GM12891 (cell line): ENCODE measurements at regions not wholly inside any gene's neighbourhood (a gene's known extent, or its start where the extent isn't known, plus 50 kb on each side); places are given as distances from the start of the nearest gene placed in this dataset.

Experiments used
- POLR2A ChIP-seq: IDR thresholded peaks from 2 replicates; pipeline ENCODE4 v1.6.1; 2011; ENCODE audit warnings: low read depth, low read length, control low read depth
- SPI1 ChIP-seq: IDR thresholded peaks from 2 replicates; pipeline ENCODE4 v1.6.1; 2011; ENCODE audit warnings: low read depth, low read length, control low read depth

DNA sequence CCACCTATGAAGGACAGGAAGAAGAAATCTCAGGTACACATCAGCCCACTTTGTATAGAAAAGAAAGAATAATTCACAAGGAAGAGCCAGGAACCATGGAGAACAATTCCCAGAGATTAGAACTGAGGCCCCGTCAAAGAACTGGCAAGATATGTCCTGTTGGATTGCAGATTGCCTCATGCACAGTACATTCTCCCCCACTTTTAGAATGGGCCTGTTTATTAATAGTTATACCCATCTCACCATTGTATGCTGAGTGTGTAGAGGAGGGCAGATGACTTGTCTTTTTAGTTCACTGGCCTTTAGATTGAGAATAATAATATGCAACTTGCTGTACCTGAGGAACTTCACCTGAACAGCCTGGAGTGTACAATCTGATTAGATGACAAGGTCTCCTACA, 315.6 kb upstream of the HAND2 start:
- no peak for TF ChIP-seq SPI1
- no peak for TF ChIP-seq POLR2A
